ENCODE measurements at regions not wholly inside any gene's neighbourhood (a gene's known extent, or its start where the extent isn't known, plus 50 kb on each side); places are given as distances from the start of the nearest gene placed in this dataset.

GRCh38 chr6:21396313-21396712 lies 197.2 kb upstream of the SOX4 start:
- no peaks in the 10 kb centered on the region for H3K9me3 ChIP-seq (ENCODE audit: low read length)
- H2AFZ ChIP-seq (ENCODE audit: low read depth, low read length) = no peak overlapping the region
- H3K9ac ChIP-seq (ENCODE audit: low read length) = no peak overlapping the region
- no peaks in the 10 kb centered on the region for H4K20me1 ChIP-seq (ENCODE audit: insufficient read depth)
- no peaks in the 10 kb centered on the region for H3F3A ChIP-seq (ENCODE audit: insufficient read depth, low read length, poor library complexity, severe bottlenecking)
- no peak for TF ChIP-seq POLR2AphosphoS5 (IDR thresholded peaks at IDR 0.05)
- no peak for TF ChIP-seq TAF1 (IDR thresholded peaks at IDR 0.05; ENCODE audit: low read depth)
- no peaks in the 10 kb centered on the region for H3K79me2 ChIP-seq (replicated peaks; ENCODE audit: insufficient read depth, low read length)
- H3K4me2 ChIP-seq (ENCODE audit: low read length) = no peak overlapping the region
- H3K4me3 ChIP-seq (ENCODE audit: low read length) = no peak overlapping the region
- no peaks in the 10 kb centered on the region for H3K9me2 ChIP-seq (ENCODE audit: insufficient read depth, low read length)
- no peak overlapping the region for H3K27ac ChIP-seq (ENCODE audit: low read length)
- H3K36me3 ChIP-seq (ENCODE audit: insufficient read depth, low read length) = no peaks in the 10 kb centered on the region
- no peaks in the 10 kb centered on the region for H3K27me3 ChIP-seq (ENCODE audit: insufficient read depth, low read depth, low read length)

GRCh38 chr6:21398741-21399325 lies 194.7 kb upstream of the SOX4 start:
- Histone ChIP-seq H3K4me3 (ENCODE audit: low read length) (no peak overlapping the region), H4K20me1 (ENCODE audit: insufficient read depth) (no peaks in the 10 kb centered on the region), H3F3A (ENCODE audit: insufficient read depth, low read length, poor library complexity, severe bottlenecking) (no peaks in the 10 kb centered on the region), H3K27me3 (ENCODE audit: insufficient read depth, low read depth, low read length) (no peaks in the 10 kb centered on the region), H3K9me2 (ENCODE audit: insufficient read depth, low read length) (no peaks in the 10 kb centered on the region), H2AFZ (ENCODE audit: low read depth, low read length) (no peak overlapping the region), H3K79me2 (replicated peaks; ENCODE audit: insufficient read depth, low read length) (no peaks in the 10 kb centered on the region), H3K27ac (ENCODE audit: low read length) (no peak overlapping the region), H3K9me3 (ENCODE audit: low read length) (no peaks in the 10 kb centered on the region), H3K4me2 (ENCODE audit: low read length) (no peak overlapping the region), H3K36me3 (ENCODE audit: insufficient read depth, low read length) (no peaks in the 10 kb centered on the region), H3K9ac (ENCODE audit: low read length) (no peak overlapping the region)
- TF ChIP-seq MXI1 (conservative IDR thresholded peaks at IDR 0.05; ENCODE audit: poor library complexity, severe bottlenecking) (no peak), RAD21 (conservative IDR thresholded peaks at IDR 0.05) (no peak), CTCF (IDR thresholded peaks at IDR 0.05; ENCODE audit: poor library complexity, severe bottlenecking) (no peak), REST (IDR thresholded peaks at IDR 0.05; ENCODE audit: borderline replicate concordance) (no peak), TAF1 (IDR thresholded peaks at IDR 0.05; ENCODE audit: low read depth) (no peak), POLR2AphosphoS5 (IDR thresholded peaks at IDR 0.05) (no peak), SMC3 (conservative IDR thresholded peaks at IDR 0.05; ENCODE audit: poor library complexity) (no peak), EP300 (conservative IDR thresholded peaks at IDR 0.05; ENCODE audit: poor library complexity, severe bottlenecking) (no peak), EZH2 (IDR thresholded peaks at IDR 0.05; ENCODE audit: borderline replicate concordance, insufficient read depth, low read length, poor library complexity, severe bottlenecking) (no peak)
